COLO829 (cell line): ENCODE measurements at regions not wholly inside any gene's neighbourhood (a gene's known extent, or its start where the extent isn't known, plus 50 kb on each side); places are given as distances from the start of the nearest gene placed in this dataset.

Experiments used
- DNase-seq: peaks from one replicate; pipeline ENCODE4 v3.0.0; 2012; ENCODE audit warnings: low spot score

- DNase-seq, result no peak
Measured at GRCh38 chr1:184322253-184322652, 64.6 kb upstream of the C1orf21 start.

- DNase-seq, result no peak
Measured at GRCh38 chr1:184324972-184325371, 61.9 kb upstream of the C1orf21 start.

GRCh38 chr1:184326278-184326677 lies 60.6 kb upstream of the C1orf21 start:
- no peak for DNase-seq

GRCh38 chr1:184329245-184329953 lies 57.4 kb upstream of the C1orf21 start:
- no peak for DNase-seq

- DNase-seq, result no peak
Measured at GRCh38 chr1:184329962-184330868, 56.6 kb upstream of the C1orf21 start.

GRCh38 chr1:184330875-184331274 lies 56.0 kb upstream of the C1orf21 start:
- no peak for DNase-seq
